ENCODE measurements at regions not wholly inside any gene's neighbourhood (a gene's known extent, or its start where the extent isn't known, plus 50 kb on each side); places are given as distances from the start of the nearest gene placed in this dataset.

- DNase-seq, result no peak
- Mint-ChIP-seq H3K4me1 (no peaks in the 10 kb centered on the region), H3K36me3 (no peaks in the 10 kb centered on the region), H3K27ac (no peak overlapping the region), H3K27me3 (peaks cover 6% of the 10 kb centered on the region), H3K4me3 (no peak overlapping the region), H3K9me3 (no peaks in the 10 kb centered on the region)
- CTCF ChIA-PET, result interaction anchor here (1.6 kb wide), 1 partner anchor 396 kb away, joined by 3 read pairs; no protein-coding TSS in a partner anchor
These were observed 85.8 kb upstream of the TSPAN11 start for GRCh38 chr12:30840715-30841114.

GRCh38 chr12:30839643-30840220, 85.0 kb upstream of the CAPRIN2 start:
- no peaks in the 10 kb centered on the region for H3K9me3 Mint-ChIP-seq
- no peak for DNase-seq
- CTCF ChIA-PET, result no interaction called here
- no peaks in the 10 kb centered on the region for H3K4me1 Mint-ChIP-seq
- H3K36me3 Mint-ChIP-seq, result no peaks in the 10 kb centered on the region
- no peak overlapping the region for H3K27ac Mint-ChIP-seq
- no peak overlapping the region for H3K4me3 Mint-ChIP-seq
- H3K27me3 Mint-ChIP-seq, result peaks cover 9% of the 10 kb centered on the region

- peaks cover 15% of the 10 kb centered on the region for H3K27me3 Mint-ChIP-seq
- no peak overlapping the region for H3K27ac Mint-ChIP-seq
- CTCF ChIA-PET, result no interaction called here
- no peaks in the 10 kb centered on the region for H3K36me3 Mint-ChIP-seq
- no peak overlapping the region for H3K4me3 Mint-ChIP-seq
- H3K9me3 Mint-ChIP-seq, result no peaks in the 10 kb centered on the region
- DNase-seq, result no peak
- no peaks in the 10 kb centered on the region for H3K4me1 Mint-ChIP-seq
These were observed 82.8 kb upstream of the CAPRIN2 start for GRCh38 chr12:30837595-30837994.

- Mint-ChIP-seq H3K27me3 (peaks cover 15% of the 10 kb centered on the region), H3K9me3 (no peaks in the 10 kb centered on the region), H3K27ac (no peak overlapping the region), H3K4me1 (no peaks in the 10 kb centered on the region), H3K36me3 (no peaks in the 10 kb centered on the region), H3K4me3 (no peak overlapping the region)
- CTCF ChIA-PET, result no interaction called here
- no peak for DNase-seq
These were observed 82.1 kb upstream of the CAPRIN2 start for GRCh38 chr12:30836656-30837445.

- no peak for DNase-seq
- Mint-ChIP-seq H3K36me3 (no peaks in the 10 kb centered on the region), H3K27me3 (peaks cover 22% of the 10 kb centered on the region), H3K4me3 (no peak overlapping the region), H3K9me3 (no peaks in the 10 kb centered on the region), H3K4me1 (no peaks in the 10 kb centered on the region), H3K27ac (no peak overlapping the region)
- CTCF ChIA-PET, result no interaction called here
These were observed 80.5 kb upstream of the CAPRIN2 start for GRCh38 chr12:30835216-30835615.

GRCh38 chr12:30830751-30831150, 76.0 kb upstream of the CAPRIN2 start:
- no peak overlapping the region for H3K27ac Mint-ChIP-seq
- DNase-seq, result no peak
- no peaks in the 10 kb centered on the region for H3K4me1 Mint-ChIP-seq
- CTCF ChIA-PET, result no interaction called here
- peaks cover 28% of the 10 kb centered on the region for H3K27me3 Mint-ChIP-seq
- no peak overlapping the region for H3K4me3 Mint-ChIP-seq
- H3K9me3 Mint-ChIP-seq, result no peaks in the 10 kb centered on the region
- no peaks in the 10 kb centered on the region for H3K36me3 Mint-ChIP-seq

- H3K36me3 Mint-ChIP-seq, result no peaks in the 10 kb centered on the region
- H3K27ac Mint-ChIP-seq, result no peak overlapping the region
- no peak overlapping the region for H3K4me3 Mint-ChIP-seq
- no peak for DNase-seq
- H3K9me3 Mint-ChIP-seq, result no peaks in the 10 kb centered on the region
- no peaks in the 10 kb centered on the region for H3K4me1 Mint-ChIP-seq
- CTCF ChIA-PET, result interaction anchor here (1.1 to 1.8 kb wide), 2 partner anchors 14 to 17 kb away, joined by 3 to 5 read pairs; no protein-coding TSS in a partner anchor
- H3K27me3 Mint-ChIP-seq, result peaks cover 32% of the 10 kb centered on the region
These were observed 75.1 kb upstream of the CAPRIN2 start for GRCh38 chr12:30829876-30830275.

- Mint-ChIP-seq H3K27me3 (peaks cover 41% of the 10 kb centered on the region), H3K4me3 (no peak overlapping the region), H3K36me3 (no peaks in the 10 kb centered on the region), H3K4me1 (peaks cover 3% of the 10 kb centered on the region), H3K9me3 (no peaks in the 10 kb centered on the region), H3K27ac (no peak overlapping the region)
- CTCF ChIA-PET, result interaction anchor here (1.8 kb wide), 1 partner anchor 15 kb away, joined by 5 read pairs; no protein-coding TSS in a partner anchor
- DNase-seq, result no peak
These were observed 73.9 kb upstream of the CAPRIN2 start for GRCh38 chr12:30828686-30829085.

GRCh38 chr12:30827101-30828066, 72.6 kb upstream of the CAPRIN2 start:
- no peak overlapping the region for H3K4me3 Mint-ChIP-seq
- CTCF ChIA-PET, result no interaction called here
- no peak for DNase-seq
- H3K4me1 Mint-ChIP-seq, result peaks cover 15% of the 10 kb centered on the region
- no peak overlapping the region for H3K27ac Mint-ChIP-seq
- no peaks in the 10 kb centered on the region for H3K9me3 Mint-ChIP-seq
- H3K27me3 Mint-ChIP-seq, result peaks cover 52% of the 10 kb centered on the region
- H3K36me3 Mint-ChIP-seq, result no peaks in the 10 kb centered on the region

- Mint-ChIP-seq H3K27ac (no peak overlapping the region), H3K27me3 (peaks cover 60% of the 10 kb centered on the region), H3K4me1 (peaks cover 21% of the 10 kb centered on the region), H3K9me3 (no peaks in the 10 kb centered on the region), H3K4me3 (no peak overlapping the region), H3K36me3 (no peaks in the 10 kb centered on the region)
- DNase-seq, result no peak
- CTCF ChIA-PET, result no interaction called here
These were observed 71.5 kb upstream of the CAPRIN2 start for GRCh38 chr12:30826276-30826675.

GRCh38 chr12:30825341-30825740, 70.6 kb upstream of the CAPRIN2 start:
- no peak for DNase-seq
- H3K4me1 Mint-ChIP-seq, result peaks cover 21% of the 10 kb centered on the region
- CTCF ChIA-PET, result interaction anchor here (1.3 kb wide), 1 partner anchor 101 kb away, joined by 4 read pairs; no protein-coding TSS in a partner anchor
- H3K4me3 Mint-ChIP-seq, result no peak overlapping the region
- no peaks in the 10 kb centered on the region for H3K36me3 Mint-ChIP-seq
- H3K27ac Mint-ChIP-seq, result no peak overlapping the region
- peaks cover 62% of the 10 kb centered on the region for H3K27me3 Mint-ChIP-seq
- H3K9me3 Mint-ChIP-seq, result no peaks in the 10 kb centered on the region

GRCh38 chr12:30824311-30824710, 69.6 kb upstream of the CAPRIN2 start:
- no peak overlapping the region for H3K4me3 Mint-ChIP-seq
- CTCF ChIA-PET, result interaction anchor here (1.3 kb wide), 1 partner anchor 100 kb away, joined by 4 read pairs; no protein-coding TSS in a partner anchor
- H3K9me3 Mint-ChIP-seq, result no peaks in the 10 kb centered on the region
- H3K27me3 Mint-ChIP-seq, result peaks cover 72% of the 10 kb centered on the region
- DNase-seq, result no peak
- peaks cover 21% of the 10 kb centered on the region for H3K4me1 Mint-ChIP-seq
- peak overlapping the region; percentile 58 for H3K27ac Mint-ChIP-seq
- H3K36me3 Mint-ChIP-seq, result no peaks in the 10 kb centered on the region

GRCh38 chr12:30823764-30824163, 69.0 kb upstream of the CAPRIN2 start:
- Mint-ChIP-seq H3K36me3 (no peaks in the 10 kb centered on the region), H3K27me3 (peaks cover 77% of the 10 kb centered on the region), H3K27ac (peak overlapping the region; percentile 58), H3K4me3 (no peak overlapping the region), H3K9me3 (no peaks in the 10 kb centered on the region), H3K4me1 (peaks cover 21% of the 10 kb centered on the region)
- no peak for DNase-seq
- CTCF ChIA-PET, result no interaction called here

GRCh38 chr12:30823156-30823699, 68.5 kb upstream of the CAPRIN2 start:
- Mint-ChIP-seq H3K27ac (no peak overlapping the region), H3K4me3 (peak overlapping the region; percentile 75), H3K27me3 (peaks cover 78% of the 10 kb centered on the region), H3K36me3 (no peaks in the 10 kb centered on the region), H3K9me3 (no peaks in the 10 kb centered on the region), H3K4me1 (peaks cover 21% of the 10 kb centered on the region)
- peak; percentile 52 for DNase-seq
- CTCF ChIA-PET, result interaction anchor here (1.1 kb wide), 1 partner anchor 24 kb away, joined by 3 read pairs; no protein-coding TSS in a partner anchor

Measured in activated naive CD4-positive, alpha-beta T cell treated with anti-CD3 and anti-CD28 coated beads, Interleukin-2, amount 10 ng/mL, durations not matched to agents 7 days and 5 days (primary cell).